CMK (cell line): ENCODE measurements at regions not wholly inside any gene's neighbourhood (a gene's known extent, or its start where the extent isn't known, plus 50 kb on each side); places are given as distances from the start of the nearest gene placed in this dataset.

Experiments used
- DNase-seq: peaks from one replicate; pipeline ENCODE4 v3.0.0-alpha.2; 2010; ENCODE audit warnings: low read depth

- no peak for DNase-seq
Measured at GRCh38 chr4:24164797-24165196, 274.9 kb upstream of the PPARGC1A start.

- no peak for DNase-seq
Measured at GRCh38 chr4:24164054-24164693, 274.3 kb upstream of the PPARGC1A start.

- DNase-seq, result no peak
Measured at GRCh38 chr4:24163314-24163713, 273.5 kb upstream of the PPARGC1A start.

- no peak for DNase-seq
Measured at GRCh38 chr4:24160358-24160757, 270.5 kb upstream of the PPARGC1A start.

- DNase-seq, result no peak
Measured at GRCh38 chr4:24158031-24158430, 268.2 kb upstream of the PPARGC1A start.

GRCh38 chr4:24150034-24150433 lies 260.2 kb upstream of the PPARGC1A start:
- DNase-seq, result no peak

GRCh38 chr4:24146127-24146526 lies 256.3 kb upstream of the PPARGC1A start:
- no peak for DNase-seq

- no peak for DNase-seq
Measured at GRCh38 chr4:24145591-24145990, 255.7 kb upstream of the PPARGC1A start.

GRCh38 chr4:24144381-24144780 lies 254.5 kb upstream of the PPARGC1A start:
- no peak for DNase-seq

- DNase-seq, result no peak
Measured at GRCh38 chr4:24143741-24144140, 253.9 kb upstream of the PPARGC1A start.

- no peak for DNase-seq
Measured at GRCh38 chr4:24141836-24142235, 252.0 kb upstream of the PPARGC1A start.

- DNase-seq, result no peak
Measured at GRCh38 chr4:24140892-24141291, 251.0 kb upstream of the PPARGC1A start.

- DNase-seq, result no peak
Measured at GRCh38 chr4:24137671-24138601, 248.1 kb upstream of the PPARGC1A start.

- DNase-seq, result no peak
Measured at GRCh38 chr4:24131954-24132673, 242.3 kb upstream of the PPARGC1A start.

GRCh38 chr4:24130637-24131036 lies 240.8 kb upstream of the PPARGC1A start:
- DNase-seq, result no peak

- DNase-seq, result no peak
Measured at GRCh38 chr4:24126776-24127175, 236.9 kb upstream of the PPARGC1A start.

- DNase-seq, result no peak
Measured at GRCh38 chr4:24121395-24122175, 231.7 kb upstream of the PPARGC1A start.

GRCh38 chr4:24117975-24118374 lies 228.1 kb upstream of the PPARGC1A start:
- no peak for DNase-seq

- no peak for DNase-seq
Measured at GRCh38 chr4:24116107-24116506, 226.3 kb upstream of the PPARGC1A start.

- DNase-seq, result no peak
Measured at GRCh38 chr4:24114919-24115500, 225.2 kb upstream of the PPARGC1A start.

GRCh38 chr4:24114444-24114843 lies 224.6 kb upstream of the PPARGC1A start:
- no peak for DNase-seq

- no peak for DNase-seq
Measured at GRCh38 chr4:24112466-24112865, 222.6 kb upstream of the PPARGC1A start.
